ENCODE measurements at regions not wholly inside any gene's neighbourhood (a gene's known extent, or its start where the extent isn't known, plus 50 kb on each side); places are given as distances from the start of the nearest gene placed in this dataset.

DNA sequence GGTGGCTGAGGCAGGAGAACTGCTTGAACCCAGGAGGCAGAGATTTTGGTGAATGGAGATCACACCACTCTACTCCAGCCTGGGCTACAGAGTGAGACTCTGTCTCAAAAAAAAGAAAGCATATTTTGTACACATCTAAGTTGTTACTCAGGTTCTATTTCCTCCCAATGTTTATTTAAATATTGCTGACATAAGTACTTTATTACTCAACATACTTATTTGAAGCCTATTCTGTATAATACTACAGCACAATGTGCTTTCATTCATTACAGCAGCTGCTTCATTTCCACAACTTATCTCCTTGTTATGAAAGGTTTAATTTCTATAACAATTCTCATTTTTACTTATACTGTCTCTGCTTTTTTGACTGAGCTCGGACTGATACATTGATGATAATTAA, 495.7 kb downstream of the SLITRK1 start:
- H3K4me3 ChIP-seq (IDR thresholded peaks at IDR 0.05; ENCODE audit: insufficient read depth, low read depth, low read length): no peak overlapping the region
- no peak overlapping the region for H2AFZ ChIP-seq (ENCODE audit: low read depth)
- no peak overlapping the region for H3K4me2 ChIP-seq
- no peaks in the 10 kb centered on the region for H3K79me2 ChIP-seq (ENCODE audit: insufficient read depth, low read depth)
- H3K9ac ChIP-seq: no peak overlapping the region
- H3K36me3 ChIP-seq (ENCODE audit: insufficient read depth): no peaks in the 10 kb centered on the region
- H3K4me1 ChIP-seq (ENCODE audit: low read depth, poor library complexity, severe bottlenecking): no peaks in the 10 kb centered on the region
- no peak overlapping the region for H3K27ac ChIP-seq
- H4K20me1 ChIP-seq (ENCODE audit: insufficient read depth): no peaks in the 10 kb centered on the region
- no peaks in the 10 kb centered on the region for H3K27me3 ChIP-seq (ENCODE audit: insufficient read depth, low read depth)
- TF ChIP-seq, protein P1, sequence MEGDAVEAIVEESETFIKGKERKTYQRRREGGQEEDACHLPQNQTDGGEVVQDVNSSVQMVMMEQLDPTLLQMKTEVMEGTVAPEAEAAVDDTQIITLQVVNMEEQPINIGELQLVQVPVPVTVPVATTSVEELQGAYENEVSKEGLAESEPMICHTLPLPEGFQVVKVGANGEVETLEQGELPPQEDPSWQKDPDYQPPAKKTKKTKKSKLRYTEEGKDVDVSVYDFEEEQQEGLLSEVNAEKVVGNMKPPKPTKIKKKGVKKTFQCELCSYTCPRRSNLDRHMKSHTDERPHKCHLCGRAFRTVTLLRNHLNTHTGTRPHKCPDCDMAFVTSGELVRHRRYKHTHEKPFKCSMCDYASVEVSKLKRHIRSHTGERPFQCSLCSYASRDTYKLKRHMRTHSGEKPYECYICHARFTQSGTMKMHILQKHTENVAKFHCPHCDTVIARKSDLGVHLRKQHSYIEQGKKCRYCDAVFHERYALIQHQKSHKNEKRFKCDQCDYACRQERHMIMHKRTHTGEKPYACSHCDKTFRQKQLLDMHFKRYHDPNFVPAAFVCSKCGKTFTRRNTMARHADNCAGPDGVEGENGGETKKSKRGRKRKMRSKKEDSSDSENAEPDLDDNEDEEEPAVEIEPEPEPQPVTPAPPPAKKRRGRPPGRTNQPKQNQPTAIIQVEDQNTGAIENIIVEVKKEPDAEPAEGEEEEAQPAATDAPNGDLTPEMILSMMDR (conservative IDR thresholded peaks at IDR 0.05; ENCODE audit: low read depth, low read length): no peak

DNA sequence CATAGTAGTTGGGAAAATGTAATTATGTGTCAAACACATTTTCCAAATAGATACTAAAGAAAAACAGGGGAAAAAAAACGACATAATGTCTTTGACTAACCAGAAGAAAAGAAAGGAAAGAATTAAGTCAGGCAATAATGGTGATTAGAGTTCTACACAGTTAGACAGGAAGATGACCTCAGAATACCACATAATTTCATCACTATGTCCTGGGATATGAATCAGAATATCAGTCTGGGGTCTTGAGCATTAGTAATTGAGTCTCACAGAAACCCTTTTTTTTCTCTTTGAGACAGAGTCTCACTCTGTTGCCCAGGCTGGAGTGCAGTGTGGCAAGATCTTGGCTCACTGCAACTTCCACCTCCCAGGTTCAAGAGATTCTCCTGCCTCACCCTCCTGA, 503.4 kb downstream of the SLITRK1 start:
- no peak overlapping the region for H3K4me2 ChIP-seq
- no peaks in the 10 kb centered on the region for H3K36me3 ChIP-seq (ENCODE audit: insufficient read depth)
- no peak overlapping the region for H3K4me3 ChIP-seq (IDR thresholded peaks at IDR 0.05; ENCODE audit: insufficient read depth, low read depth, low read length)
- no peaks in the 10 kb centered on the region for H3K4me1 ChIP-seq (ENCODE audit: low read depth, poor library complexity, severe bottlenecking)
- H2AFZ ChIP-seq (ENCODE audit: low read depth): no peak overlapping the region
- no peak overlapping the region for H3K9ac ChIP-seq
- H3K79me2 ChIP-seq (ENCODE audit: insufficient read depth, low read depth): no peaks in the 10 kb centered on the region
- TF ChIP-seq, protein P1 (conservative IDR thresholded peaks at IDR 0.05; ENCODE audit: low read depth, low read length): no peak
- no peaks in the 10 kb centered on the region for H4K20me1 ChIP-seq (ENCODE audit: insufficient read depth)
- no peak overlapping the region for H3K27ac ChIP-seq
- no peaks in the 10 kb centered on the region for H3K27me3 ChIP-seq (ENCODE audit: insufficient read depth, low read depth)

- Histone ChIP-seq H3K4me2 (no peak overlapping the region), H3K4me3 (IDR thresholded peaks at IDR 0.05; ENCODE audit: insufficient read depth, low read depth, low read length) (no peak overlapping the region), H3K27ac (no peak overlapping the region), H2AFZ (ENCODE audit: low read depth) (no peak overlapping the region), H3K27me3 (ENCODE audit: insufficient read depth, low read depth) (no peaks in the 10 kb centered on the region), H3K9ac (no peak overlapping the region), H3K79me2 (ENCODE audit: insufficient read depth, low read depth) (no peaks in the 10 kb centered on the region), H3K4me1 (ENCODE audit: low read depth, poor library complexity, severe bottlenecking) (no peaks in the 10 kb centered on the region), H3K36me3 (ENCODE audit: insufficient read depth) (no peaks in the 10 kb centered on the region), H4K20me1 (ENCODE audit: insufficient read depth) (no peaks in the 10 kb centered on the region)
- TF ChIP-seq, protein P1 (conservative IDR thresholded peaks at IDR 0.05; ENCODE audit: low read depth, low read length): no peak
Observed at GRCh38 chr13:83377491-83377890, 504.8 kb downstream of the SLITRK1 start.

GRCh38 chr13:83372786-83373185, 509.5 kb downstream of the SLITRK1 start:
- Histone ChIP-seq H3K4me3 (IDR thresholded peaks at IDR 0.05; ENCODE audit: insufficient read depth, low read depth, low read length) (no peak overlapping the region), H2AFZ (ENCODE audit: low read depth) (no peak overlapping the region), H3K79me2 (ENCODE audit: insufficient read depth, low read depth) (no peaks in the 10 kb centered on the region), H3K9ac (no peak overlapping the region), H3K27me3 (ENCODE audit: insufficient read depth, low read depth) (no peaks in the 10 kb centered on the region), H3K27ac (no peak overlapping the region), H3K36me3 (ENCODE audit: insufficient read depth) (no peaks in the 10 kb centered on the region), H4K20me1 (ENCODE audit: insufficient read depth) (no peaks in the 10 kb centered on the region), H3K4me2 (no peak overlapping the region), H3K4me1 (ENCODE audit: low read depth, poor library complexity, severe bottlenecking) (no peaks in the 10 kb centered on the region)
- TF ChIP-seq, protein P1 (conservative IDR thresholded peaks at IDR 0.05; ENCODE audit: low read depth, low read length): no peak

Data from KMS-11 (cell line).